ENCODE measurements at regions not wholly inside any gene's neighbourhood (a gene's known extent, or its start where the extent isn't known, plus 50 kb on each side); places are given as distances from the start of the nearest gene placed in this dataset.

- ChIA-PET POLR2A (no interaction called here), CTCF (ENCODE audit: low intra/inter-chr PET ratio) (no interaction called here)
- intact Hi-C loops (cut with micrococcal nuclease) (no loop called here), in situ Hi-C loops (cut with MboI) (no loop called here)
- WGBS (ENCODE audit: insufficient coverage, low coverage, missing lambda C conversion rate) = 3% methylated on average over 4 of the region's 5 CpGs
- no peak for FAIRE-seq
- H4K20me1 ChIP-seq (replicated peaks; ENCODE audit: control insufficient read depth, insufficient read depth, low read length) = no peaks in the 10 kb centered on the region
- no peak overlapping the region for H3K4me2 ChIP-seq (ENCODE audit: insufficient read depth, low read length)
- H2AFZ ChIP-seq (ENCODE audit: low read depth, low read length) = no peak overlapping the region
- DNase-seq (ENCODE audit: extremely low read depth in 1 of 4, low spot score in 3 of 4) = no peak
- no peaks in the 10 kb centered on the region for H3K9me3 ChIP-seq (replicated peaks; ENCODE audit: control insufficient read depth, insufficient read depth, low read depth, low read length)
- no peaks in the 10 kb centered on the region for H3K9me1 ChIP-seq (ENCODE audit: control insufficient read depth, insufficient read depth, low read length)
- no peak overlapping the region for H3K4me3 ChIP-seq
- H3K36me3 ChIP-seq (ENCODE audit: control insufficient read depth, insufficient read depth, low read length) = no peaks in the 10 kb centered on the region
- no peak overlapping the region for H3K9ac ChIP-seq (ENCODE audit: insufficient read depth in 1 of 2, low read depth in 2 of 2, low read length in 2 of 2)
- no peaks in the 10 kb centered on the region for H3K27me3 ChIP-seq (ENCODE audit: control insufficient read depth in 2 of 2, insufficient read depth in 2 of 2, low read length in 2 of 2)
- ATAC-seq = no peak
- H3K4me1 ChIP-seq (replicated peaks in 1 of 2; ENCODE audit: control insufficient read depth in 2 of 2, insufficient read depth in 2 of 2, low read length in 2 of 2) = no peaks in the 10 kb centered on the region
- BruUV-seq (replicated peaks) = no TSS peak
- H3K79me2 ChIP-seq (ENCODE audit: control insufficient read depth, insufficient read depth, low read length) = no peaks in the 10 kb centered on the region
- H3K27ac ChIP-seq (ENCODE audit: extremely low read depth, low read depth, low read length) = no peak overlapping the region
- TF ChIP-seq RERE (CRISPR knock-in tag; IDR thresholded peaks at IDR 0.05; ENCODE audit: borderline replicate concordance) = no peak
- no peak for TF ChIP-seq ZBTB7A (IDR thresholded peaks at IDR 0.05; ENCODE audit: borderline replicate concordance, control insufficient read depth, low read depth, low read length)
- no peak for TF ChIP-seq BRCA1 (IDR thresholded peaks at IDR 0.05)
- no peak for TF ChIP-seq BRCA1 (CRISPR knock-in tag; IDR thresholded peaks at IDR 0.05)
- TF ChIP-seq, protein P1, sequence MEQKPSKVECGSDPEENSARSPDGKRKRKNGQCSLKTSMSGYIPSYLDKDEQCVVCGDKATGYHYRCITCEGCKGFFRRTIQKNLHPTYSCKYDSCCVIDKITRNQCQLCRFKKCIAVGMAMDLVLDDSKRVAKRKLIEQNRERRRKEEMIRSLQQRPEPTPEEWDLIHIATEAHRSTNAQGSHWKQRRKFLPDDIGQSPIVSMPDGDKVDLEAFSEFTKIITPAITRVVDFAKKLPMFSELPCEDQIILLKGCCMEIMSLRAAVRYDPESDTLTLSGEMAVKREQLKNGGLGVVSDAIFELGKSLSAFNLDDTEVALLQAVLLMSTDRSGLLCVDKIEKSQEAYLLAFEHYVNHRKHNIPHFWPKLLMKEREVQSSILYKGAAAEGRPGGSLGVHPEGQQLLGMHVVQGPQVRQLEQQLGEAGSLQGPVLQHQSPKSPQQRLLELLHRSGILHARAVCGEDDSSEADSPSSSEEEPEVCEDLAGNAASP (IDR thresholded peaks at IDR 0.05) = no peak
- TF ChIP-seq CSDE1 (IDR thresholded peaks at IDR 0.05) = no peak
- TF ChIP-seq ZKSCAN3 (CRISPR knock-in tag; IDR thresholded peaks at IDR 0.05) = no peak
- TF ChIP-seq NFYB (IDR thresholded peaks at IDR 0.05; ENCODE audit: extremely low read depth, insufficient read length) = no peak
- no peak for TF ChIP-seq PML (IDR thresholded peaks at IDR 0.05; ENCODE audit: low read length)
- no peak for TF ChIP-seq PHF21A (IDR thresholded peaks at IDR 0.05; ENCODE audit: borderline replicate concordance, low read depth)
- TF ChIP-seq CHAMP1 (IDR thresholded peaks at IDR 0.05) = no peak
- TF ChIP-seq, protein P2, sequence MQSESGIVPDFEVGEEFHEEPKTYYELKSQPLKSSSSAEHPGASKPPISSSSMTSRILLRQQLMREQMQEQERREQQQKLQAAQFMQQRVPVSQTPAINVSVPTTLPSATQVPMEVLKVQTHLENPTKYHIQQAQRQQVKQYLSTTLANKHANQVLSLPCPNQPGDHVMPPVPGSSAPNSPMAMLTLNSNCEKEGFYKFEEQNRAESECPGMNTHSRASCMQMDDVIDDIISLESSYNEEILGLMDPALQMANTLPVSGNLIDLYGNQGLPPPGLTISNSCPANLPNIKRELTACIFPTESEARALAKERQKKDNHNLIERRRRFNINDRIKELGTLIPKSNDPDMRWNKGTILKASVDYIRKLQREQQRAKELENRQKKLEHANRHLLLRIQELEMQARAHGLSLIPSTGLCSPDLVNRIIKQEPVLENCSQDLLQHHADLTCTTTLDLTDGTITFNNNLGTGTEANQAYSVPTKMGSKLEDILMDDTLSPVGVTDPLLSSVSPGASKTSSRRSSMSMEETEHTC (IDR thresholded peaks at IDR 0.05) = no peak
- TF ChIP-seq FOXK1 (CRISPR knock-in tag; IDR thresholded peaks at IDR 0.05; ENCODE audit: borderline replicate concordance) = no peak
- TF ChIP-seq HDGF (IDR thresholded peaks at IDR 0.05) = no peak
Measured at GRCh38 chr9:81461196-81461595, 228.2 kb downstream of the TLE1 start.
